DMS53 treated with DMSO at 0.1 percent for 48 hours (cell line): ENCODE measurements at regions not wholly inside any gene's neighbourhood (a gene's known extent, or its start where the extent isn't known, plus 50 kb on each side); places are given as distances from the start of the nearest gene placed in this dataset.

Source experiments
- DNase-seq: peaks from one replicate; lab custom pipeline; 2025; ENCODE audit not compliant: unreplicated experiment; lab: John Stamatoyannopoulos, UW

GRCh38 chr14:83314764-83315163 is 1781.1 kb upstream of the SEL1L start:
- no peak for DNase-seq

- DNase-seq: no peak
Observed at GRCh38 chr14:83316356-83316755, 1782.7 kb upstream of the SEL1L start.

- DNase-seq: no peak
Observed at GRCh38 chr14:83320837-83321236, 1787.2 kb upstream of the SEL1L start.

- no peak for DNase-seq
Observed at GRCh38 chr14:83331513-83331912, 1797.9 kb upstream of the SEL1L start.

DNA sequence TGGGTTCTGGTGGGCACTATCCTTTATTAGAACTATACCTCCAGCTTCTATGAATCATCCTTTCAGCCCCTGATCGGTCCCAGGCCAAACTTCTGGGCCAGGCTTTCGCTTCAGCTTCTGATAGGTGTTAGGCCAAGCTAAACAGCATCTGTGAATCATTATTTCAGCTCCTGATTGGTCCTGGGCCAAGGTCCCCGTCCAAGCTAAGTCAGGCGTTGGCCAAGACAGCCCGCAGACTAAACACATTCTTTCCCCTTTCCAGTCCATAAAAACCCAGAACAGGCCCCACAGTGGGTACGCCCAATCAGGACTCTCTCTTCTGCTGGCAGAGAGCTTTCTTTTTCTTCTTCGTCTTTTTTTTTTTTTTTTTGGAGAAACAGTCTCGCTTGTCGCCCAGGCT is 1808.9 kb upstream of the SEL1L start:
- DNase-seq: no peak

DNA sequence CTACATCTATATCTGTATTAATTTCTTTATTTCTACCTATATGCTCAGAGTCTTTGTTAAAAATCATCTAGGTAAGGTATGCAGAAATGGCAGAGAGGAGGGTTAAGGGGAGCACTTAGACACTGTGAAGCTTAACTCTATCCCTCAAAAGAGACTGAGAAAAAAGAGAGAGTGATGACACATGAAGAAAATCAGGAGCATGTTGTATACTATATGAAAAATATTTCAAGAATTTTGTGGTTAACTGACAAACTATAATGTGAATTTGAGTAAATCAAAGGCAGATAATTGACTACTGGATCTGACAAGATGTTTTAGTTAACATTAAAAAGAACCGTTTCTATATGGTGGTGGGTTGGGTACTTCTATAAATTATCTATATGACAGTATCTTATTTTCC is 1814.2 kb upstream of the SEL1L start:
- DNase-seq: no peak

DNA sequence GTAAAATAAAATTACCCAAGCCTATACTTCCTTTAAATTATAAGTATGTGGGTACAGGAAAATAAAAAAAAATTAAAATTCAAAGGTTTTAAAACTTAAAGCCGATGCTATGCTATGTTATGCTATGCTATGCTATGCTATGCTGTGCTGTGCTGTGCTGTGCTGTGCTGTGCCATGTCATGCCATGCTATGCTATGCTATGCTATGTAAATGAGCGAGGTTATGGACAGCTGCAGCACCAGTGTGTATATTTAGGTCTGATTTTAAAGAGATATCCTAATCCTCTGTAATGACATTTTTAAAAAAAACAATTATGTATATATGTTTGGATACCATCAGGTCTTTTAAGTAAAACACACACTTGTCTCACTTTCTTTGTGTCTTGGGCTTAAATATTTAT is 1822.0 kb upstream of the SEL1L start:
- DNase-seq: no peak

- no peak for DNase-seq
Observed at GRCh38 chr14:83356080-83356479, 1822.4 kb upstream of the SEL1L start.

GRCh38 chr14:83372271-83372670 is 1838.6 kb upstream of the SEL1L start:
- no peak for DNase-seq

DNA sequence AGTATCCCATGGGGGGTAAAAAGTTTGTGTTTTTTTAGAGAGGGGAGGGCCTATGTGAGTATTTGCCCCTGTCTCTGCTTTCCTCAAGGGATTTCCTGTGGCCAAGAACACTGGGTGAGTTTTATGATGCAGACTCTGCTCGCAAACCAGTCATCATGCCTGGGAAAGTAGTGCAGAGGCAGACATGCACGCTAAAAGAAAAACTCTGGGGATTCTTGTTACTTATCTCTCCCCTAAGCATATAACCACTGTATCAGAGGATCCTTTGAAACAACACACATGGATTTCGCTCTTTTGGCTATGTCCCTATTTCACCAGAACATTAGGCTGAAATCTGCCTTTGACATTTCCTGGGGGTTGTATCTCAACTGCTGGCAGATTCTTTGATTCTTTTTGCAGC is 1845.8 kb upstream of the SEL1L start:
- DNase-seq: no peak

GRCh38 chr14:83384253-83384652 is 1850.6 kb upstream of the SEL1L start:
- no peak for DNase-seq

DNA sequence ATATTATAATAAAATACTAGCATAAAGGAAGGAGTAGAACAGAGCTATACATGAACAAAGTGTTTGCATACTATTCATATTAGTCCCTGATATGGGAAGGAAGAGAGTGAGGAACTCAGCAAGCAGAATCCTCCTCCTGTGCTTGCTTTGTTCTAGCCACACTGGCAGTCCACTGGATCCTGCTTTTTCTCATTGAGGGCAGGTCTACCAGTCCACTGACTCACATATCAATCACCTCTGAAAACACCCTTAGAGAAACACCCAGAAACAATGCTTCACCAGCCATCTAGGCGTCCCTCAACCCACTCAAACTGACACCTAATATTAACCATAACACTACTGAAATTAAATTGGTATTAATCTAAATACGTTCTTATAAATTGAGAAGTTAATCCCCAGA is 1861.7 kb upstream of the SEL1L start:
- DNase-seq: no peak

- DNase-seq: no peak
Observed at GRCh38 chr14:83416476-83416875, 1882.8 kb upstream of the SEL1L start.

DNA sequence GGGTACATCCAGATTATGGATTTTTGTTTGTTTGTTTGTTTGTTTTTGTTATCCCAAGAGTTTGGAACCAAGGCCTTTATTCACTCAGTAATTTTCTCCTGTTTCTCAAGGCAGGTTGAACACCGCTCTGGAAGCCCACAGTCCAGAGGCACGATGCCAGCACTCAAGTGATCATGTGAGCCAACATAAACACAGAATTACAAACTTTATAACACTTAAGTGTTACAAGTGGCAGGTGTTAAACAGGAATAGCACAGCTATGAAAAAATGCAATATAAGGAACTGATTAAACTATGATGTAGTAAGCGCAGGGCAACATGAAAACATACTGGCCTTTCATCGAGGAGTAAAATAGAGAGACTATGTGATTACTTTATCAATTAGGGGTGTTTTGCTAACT is 1885.8 kb upstream of the SEL1L start:
- DNase-seq: peak; percentile 64

DNA sequence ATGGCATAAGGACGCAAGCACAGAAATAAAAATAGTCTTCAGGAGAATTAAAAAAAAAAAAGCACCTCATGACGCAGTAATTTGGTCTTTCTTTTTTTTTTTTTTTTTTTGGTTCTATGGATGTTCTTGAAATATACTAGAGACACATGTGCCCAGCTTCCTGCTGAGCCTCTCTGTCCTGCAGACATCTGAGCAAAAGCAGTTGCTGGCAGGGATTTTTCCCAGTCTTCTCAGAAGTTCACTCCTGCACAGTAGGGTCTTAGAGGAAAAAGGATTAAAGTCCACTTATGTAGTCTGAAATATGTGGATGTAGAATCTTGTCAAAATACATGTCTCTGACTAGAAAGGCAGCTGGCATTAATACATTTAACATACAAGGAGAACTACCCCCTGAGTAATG is 1888.1 kb upstream of the SEL1L start:
- no peak for DNase-seq

DNA sequence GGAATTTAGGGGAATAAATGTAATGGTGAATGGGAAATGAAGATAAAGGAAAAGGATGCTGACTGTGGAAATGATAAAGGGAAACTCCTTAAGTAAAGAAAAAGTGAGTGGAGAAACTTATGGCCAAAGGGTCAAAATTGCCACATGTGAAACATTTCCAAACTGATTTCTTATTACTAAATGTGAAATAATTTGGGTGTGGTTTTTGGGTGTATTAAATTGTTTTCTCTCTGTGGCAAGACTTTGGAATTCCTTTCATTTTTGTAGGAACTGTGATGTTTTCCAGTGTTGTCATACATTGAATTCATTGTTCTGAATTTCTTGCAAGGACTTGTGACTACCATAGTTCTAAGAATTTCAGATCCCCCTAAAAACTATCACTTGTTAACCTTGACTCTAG is 1891.5 kb upstream of the SEL1L start:
- no peak for DNase-seq

GRCh38 chr14:83425706-83426105 is 1892.1 kb upstream of the SEL1L start:
- no peak for DNase-seq

- no peak for DNase-seq
Observed at GRCh38 chr14:83433618-83434017, 1900.0 kb upstream of the SEL1L start.

DNA sequence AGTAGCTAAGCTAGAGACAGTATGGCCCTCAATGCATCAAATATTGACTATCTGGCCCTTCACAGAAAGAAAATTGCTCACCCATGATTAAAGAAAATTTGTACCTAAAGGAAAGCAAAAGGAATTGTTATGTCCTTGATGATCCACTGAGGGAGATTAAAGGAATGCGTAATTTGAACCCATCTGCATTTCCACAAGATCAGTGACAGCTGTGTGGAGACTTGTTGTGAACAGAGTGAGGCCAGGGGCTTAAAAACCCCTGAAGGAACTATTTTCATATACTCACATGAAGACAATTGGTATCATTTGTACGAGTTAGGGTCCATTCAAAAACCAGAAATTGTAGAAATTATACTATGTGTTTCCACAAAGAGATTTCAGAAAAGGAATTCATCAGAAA is 1908.1 kb upstream of the SEL1L start:
- DNase-seq: no peak

DNA sequence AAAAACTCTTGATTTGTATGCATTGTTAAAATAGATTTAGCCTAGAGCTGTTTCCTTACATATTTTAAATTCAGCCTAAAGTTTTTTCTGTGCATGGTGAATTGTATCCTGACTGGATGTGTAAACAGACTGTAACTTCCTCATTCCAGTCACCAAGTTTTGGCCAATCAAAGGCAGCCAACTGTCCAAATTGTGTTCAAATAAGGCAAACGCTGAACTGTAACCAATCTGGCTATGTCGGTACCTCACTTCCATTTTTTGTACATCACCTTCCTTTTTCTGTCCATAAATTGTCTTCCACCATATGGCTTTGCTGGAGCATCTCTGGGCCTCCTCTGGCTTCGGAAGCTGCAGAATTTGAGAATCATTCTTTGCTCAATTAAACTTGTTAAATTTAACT is 1921.9 kb upstream of the SEL1L start:
- DNase-seq: no peak

- no peak for DNase-seq
Observed at GRCh38 chr14:83461521-83461920, 1927.9 kb upstream of the SEL1L start.

- DNase-seq: no peak
Observed at GRCh38 chr14:83462759-83463158, 1929.1 kb upstream of the SEL1L start.

GRCh38 chr14:83463500-83464098 is 1929.9 kb upstream of the SEL1L start:
- DNase-seq: peak; percentile 44

- DNase-seq: no peak
Observed at GRCh38 chr14:83467811-83468210, 1934.2 kb upstream of the SEL1L start.
